Endodermal cell (in vitro differentiated cells): ENCODE measurements at regions not wholly inside any gene's neighbourhood (a gene's known extent, or its start where the extent isn't known, plus 50 kb on each side); places are given as distances from the start of the nearest gene placed in this dataset.

Source experiments
- DNase-seq: peaks from one replicate; pipeline ENCODE4 v3.0.0-alpha.2; 2017
- H3K27ac ChIP-seq: 2 replicates; pipeline ENCODE4 v1.5.1; 2013; ENCODE audit warnings: mild to moderate bottlenecking, low read depth, low read length, moderate library complexity
- H3K27me3 ChIP-seq: 2 replicates; pipeline ENCODE4 v1.6.1; 2013; ENCODE audit warnings: mild to moderate bottlenecking, low read length, moderate library complexity; ENCODE audit not compliant: insufficient read depth, control insufficient read depth, poor library complexity, severe bottlenecking
- H3K36me3 ChIP-seq: 2 replicates; pipeline ENCODE4 v1.7.0; 2013; ENCODE audit warnings: mild to moderate bottlenecking, low read length, moderate library complexity; ENCODE audit not compliant: control insufficient read depth, insufficient read depth
- H3K4me1 ChIP-seq: one replicate; pipeline ENCODE4 v1.7.0; 2013; ENCODE audit warnings: low read length; ENCODE audit not compliant: control insufficient read depth, insufficient read depth
- H3K4me3 ChIP-seq: 2 replicates; pipeline ENCODE4 v1.5.1; 2013; ENCODE audit warnings: mild to moderate bottlenecking, low read length, moderate library complexity
- H3K9ac ChIP-seq: 2 replicates; pipeline ENCODE4 v1.6.1; 2013; ENCODE audit warnings: mild to moderate bottlenecking, low read length, moderate library complexity; ENCODE audit not compliant: poor library complexity, severe bottlenecking; ENCODE audit errors: extremely low read depth
- H3K9me3 ChIP-seq: 2 replicates; pipeline ENCODE4 v1.6.1; 2013; ENCODE audit warnings: mild to moderate bottlenecking, low read length, moderate library complexity; ENCODE audit not compliant: control insufficient read depth
- H3K27ac Mint-ChIP-seq: 2 replicates; pipeline ENCODE4 v1.8.0; 2020; ENCODE audit warnings: mixed read lengths
- H3K27me3 Mint-ChIP-seq: 2 replicates; pipeline ENCODE4 v1.8.0; 2021; ENCODE audit warnings: mild to moderate bottlenecking, mixed read lengths; ENCODE audit not compliant: insufficient read depth
- H3K36me3 Mint-ChIP-seq: 2 replicates; pipeline ENCODE4 v1.8.0; 2020; ENCODE audit warnings: low read depth, mixed read lengths
- H3K4me1 Mint-ChIP-seq: 2 replicates; pipeline ENCODE4 v1.8.0; 2020; ENCODE audit warnings: mixed read lengths
- H3K4me3 Mint-ChIP-seq: 2 replicates; pipeline ENCODE4 v1.8.0; 2020; ENCODE audit warnings: mild to moderate bottlenecking, moderate library complexity, mixed read lengths
- H3K9me3 Mint-ChIP-seq: 2 replicates; pipeline ENCODE4 v1.8.0; 2020; ENCODE audit warnings: mild to moderate bottlenecking, mixed read lengths
- WGBS, 2 experiments: methylation state at CpG; one replicate each; pipeline versions ENCODE4 v1.1.5 to v1.1.7; 2013; ENCODE audit warnings: missing lambda C conversion rate in 2 of 2, mixed read lengths in 1 of 2; ENCODE audit not compliant: insufficient coverage in 1 of 2, insufficient read length in 1 of 2; 5-methylcytosine and 5-hydroxymethylcytosine counted together
- TF ChIP-seq, protein P1 (sequence below): fragments of 200-600 bp; sonication (generic); conservative IDR thresholded peaks from 2 replicates; pipeline ENCODE4 v1.5.0; 2021; ENCODE audit warnings: antibody characterized with exemption, mild to moderate bottlenecking

DNA sequence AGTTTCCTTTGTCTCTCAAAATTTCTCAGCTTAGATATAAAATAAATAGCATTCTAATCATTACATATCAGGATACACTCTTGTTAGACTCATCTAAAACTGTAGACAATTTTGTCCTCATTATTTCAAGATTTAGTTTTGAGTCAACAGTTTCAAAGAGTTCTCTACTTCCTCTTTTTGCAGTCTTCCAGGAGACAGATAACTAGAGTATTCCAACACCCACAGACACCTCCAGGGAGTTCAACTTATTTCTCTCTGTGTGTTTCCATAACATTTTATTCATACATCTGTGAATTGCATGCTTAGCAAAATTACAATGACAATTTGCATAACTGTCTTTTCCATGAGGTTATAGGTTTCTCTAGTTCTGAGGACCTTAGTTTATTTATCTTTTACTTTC, 166.6 kb upstream of the HNMT start:
- Mint-ChIP-seq H3K9me3 (peaks cover 25% of the 10 kb centered on the region), H3K4me1 (no peaks in the 10 kb centered on the region), H3K4me3 (no peak overlapping the region), H3K27ac (no peak overlapping the region), H3K36me3 (peaks cover 2% of the 10 kb centered on the region), H3K27me3 (no peaks in the 10 kb centered on the region)
- Histone ChIP-seq H3K4me3 (no peak overlapping the region), H3K4me1 (no peaks in the 10 kb centered on the region), H3K36me3 (no peaks in the 10 kb centered on the region), H3K27ac (no peak overlapping the region), H3K9ac (no peak overlapping the region), H3K9me3 (peaks cover 18% of the 10 kb centered on the region), H3K27me3 (no peaks in the 10 kb centered on the region)
- DNase-seq = no peak
- TF ChIP-seq, protein P1, sequence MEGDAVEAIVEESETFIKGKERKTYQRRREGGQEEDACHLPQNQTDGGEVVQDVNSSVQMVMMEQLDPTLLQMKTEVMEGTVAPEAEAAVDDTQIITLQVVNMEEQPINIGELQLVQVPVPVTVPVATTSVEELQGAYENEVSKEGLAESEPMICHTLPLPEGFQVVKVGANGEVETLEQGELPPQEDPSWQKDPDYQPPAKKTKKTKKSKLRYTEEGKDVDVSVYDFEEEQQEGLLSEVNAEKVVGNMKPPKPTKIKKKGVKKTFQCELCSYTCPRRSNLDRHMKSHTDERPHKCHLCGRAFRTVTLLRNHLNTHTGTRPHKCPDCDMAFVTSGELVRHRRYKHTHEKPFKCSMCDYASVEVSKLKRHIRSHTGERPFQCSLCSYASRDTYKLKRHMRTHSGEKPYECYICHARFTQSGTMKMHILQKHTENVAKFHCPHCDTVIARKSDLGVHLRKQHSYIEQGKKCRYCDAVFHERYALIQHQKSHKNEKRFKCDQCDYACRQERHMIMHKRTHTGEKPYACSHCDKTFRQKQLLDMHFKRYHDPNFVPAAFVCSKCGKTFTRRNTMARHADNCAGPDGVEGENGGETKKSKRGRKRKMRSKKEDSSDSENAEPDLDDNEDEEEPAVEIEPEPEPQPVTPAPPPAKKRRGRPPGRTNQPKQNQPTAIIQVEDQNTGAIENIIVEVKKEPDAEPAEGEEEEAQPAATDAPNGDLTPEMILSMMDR = no peak

DNA sequence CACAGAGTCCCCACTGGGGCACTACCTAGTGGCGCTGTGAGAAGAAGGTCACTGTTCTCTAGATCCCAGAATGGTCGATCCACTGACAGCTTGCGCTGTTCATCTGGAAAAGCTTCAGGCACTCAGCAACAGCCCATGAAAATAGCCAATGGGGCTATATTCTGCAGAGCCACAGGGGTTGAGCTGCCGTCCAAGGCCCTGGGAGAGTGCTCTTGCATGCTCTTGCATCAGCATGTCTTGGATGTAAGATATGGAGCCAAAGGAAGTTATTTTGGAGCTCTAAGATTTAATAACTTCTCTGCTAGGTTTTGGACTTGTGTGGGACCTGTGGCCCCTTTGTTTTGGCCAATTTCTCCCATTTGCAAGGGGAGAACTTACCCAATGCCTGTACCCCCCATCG, 164.7 kb upstream of the HNMT start:
- H3K36me3 Mint-ChIP-seq = peaks cover 2% of the 10 kb centered on the region
- no peak for DNase-seq
- no peaks in the 10 kb centered on the region for H3K27me3 Mint-ChIP-seq
- Histone ChIP-seq H3K36me3 (no peaks in the 10 kb centered on the region), H3K27me3 (no peaks in the 10 kb centered on the region), H3K9ac (no peak overlapping the region), H3K4me3 (no peak overlapping the region), H3K27ac (no peak overlapping the region), H3K9me3 (peaks cover 23% of the 10 kb centered on the region), H3K4me1 (no peaks in the 10 kb centered on the region)
- H3K4me3 Mint-ChIP-seq = no peak overlapping the region
- H3K27ac Mint-ChIP-seq = no peak overlapping the region
- H3K4me1 Mint-ChIP-seq = no peaks in the 10 kb centered on the region
- WGBS, 2 experiments = 70 to 90% methylated on average over 3 to 5 of the region's 5 CpGs
- TF ChIP-seq, protein P1 = no peak
- peaks cover 39% of the 10 kb centered on the region for H3K9me3 Mint-ChIP-seq

DNA sequence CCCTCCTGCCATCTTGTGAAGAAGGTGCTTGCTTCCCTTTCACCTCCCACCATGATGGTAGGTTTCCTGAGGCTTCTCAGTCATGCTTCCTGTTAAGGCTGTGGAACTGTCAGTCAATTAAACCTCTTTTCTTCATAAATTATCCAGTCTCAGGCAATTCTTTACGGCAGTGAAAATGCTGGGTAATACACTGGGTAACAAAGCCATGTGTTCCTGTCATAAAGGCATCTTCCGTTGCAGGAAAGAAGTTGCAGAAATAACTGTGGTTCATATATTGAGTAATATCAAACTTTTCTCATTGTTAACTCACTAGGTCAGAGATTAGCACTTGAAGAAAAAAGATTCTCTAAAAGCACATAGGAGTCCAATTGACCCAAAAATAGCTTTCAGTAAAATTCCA, 163.9 kb upstream of the HNMT start:
- H3K4me1 Mint-ChIP-seq = no peaks in the 10 kb centered on the region
- no peak overlapping the region for H3K27ac Mint-ChIP-seq
- WGBS, 2 experiments = 88 to 90% methylated on average over 2 of the region's 2 CpGs
- Histone ChIP-seq H3K4me3 (no peak overlapping the region), H3K27ac (no peak overlapping the region), H3K9ac (no peak overlapping the region), H3K27me3 (no peaks in the 10 kb centered on the region), H3K4me1 (no peaks in the 10 kb centered on the region), H3K36me3 (no peaks in the 10 kb centered on the region), H3K9me3 (peaks cover 23% of the 10 kb centered on the region)
- TF ChIP-seq, protein P1 = no peak
- H3K36me3 Mint-ChIP-seq = peaks cover 2% of the 10 kb centered on the region
- H3K9me3 Mint-ChIP-seq = peaks cover 39% of the 10 kb centered on the region
- H3K27me3 Mint-ChIP-seq = no peaks in the 10 kb centered on the region
- no peak for DNase-seq
- H3K4me3 Mint-ChIP-seq = no peak overlapping the region
